Caco-2 (cell line): ENCODE measurements at regions not wholly inside any gene's neighbourhood (a gene's known extent, or its start where the extent isn't known, plus 50 kb on each side); places are given as distances from the start of the nearest gene placed in this dataset.

ENCODE experiments used
- BruUV-seq: library from RNA; stranded (reverse); fragments of 400-500 nt; replicated peaks from 2 replicates; lab custom pipeline; 2021; lab: Mats Ljungman, UMichigan
- CTCF ChIA-PET: fragments of 300-600 bp; sonication (Branson Sonifier 250); formaldehyde crosslinking; loops from one replicate; lab custom pipeline; 2022; ENCODE audit warnings: antibody characterized with exemption; lab: Charles Lee
- POLR2A ChIA-PET: fragments of 300-600 bp; sonication (Branson Sonifier 250); formaldehyde crosslinking; loops from one replicate; lab custom pipeline; 2022; ENCODE audit warnings: antibody characterized with exemption; lab: Charles Lee
- DNase-seq, 2 experiments: peaks; one replicate each; pipeline versions ENCODE4 v3.0.0 to v3.0.0-alpha.2; 2020 to 2022
- H3K27me3 ChIP-seq: replicated peaks from 2 replicates; pipeline ENCODE4 v1.6.0; 2011; ENCODE audit warnings: low read length; ENCODE audit not compliant: control insufficient read depth, insufficient read depth
- H3K36me3 ChIP-seq: 2 replicates; pipeline ENCODE4 v1.5.1; 2011; ENCODE audit warnings: low read length; ENCODE audit not compliant: control insufficient read depth, insufficient read depth
- H3K4me1 ChIP-seq: fragments of 250-450 bp; sonication (Bioruptor Pico); 2 replicates; pipeline ENCODE4 v1.5.1; 2020; ENCODE audit warnings: mild to moderate bottlenecking
- H3K4me3 ChIP-seq: 2 replicates; pipeline ENCODE4 v1.5.1; 2011; ENCODE audit warnings: low read depth, mild to moderate bottlenecking, control low read depth, low read length
- H3K9me3 ChIP-seq: fragments of 250-450 bp; sonication (Bioruptor Pico); 2 replicates; pipeline ENCODE4 v1.5.1; 2020; ENCODE audit warnings: mild to moderate bottlenecking, moderate library complexity
- H3K27ac Mint-ChIP-seq: one replicate; pipeline ENCODE4 v1.8.0; 2022; ENCODE audit warnings: mixed read lengths; ENCODE audit not compliant: unreplicated experiment
- H3K27me3 Mint-ChIP-seq: one replicate; pipeline ENCODE4 v1.8.0; 2022; ENCODE audit warnings: mixed read lengths; ENCODE audit not compliant: insufficient read depth, unreplicated experiment
- H3K36me3 Mint-ChIP-seq: one replicate; pipeline ENCODE4 v1.8.0; 2022; ENCODE audit warnings: mild to moderate bottlenecking, mixed read lengths; ENCODE audit not compliant: insufficient read depth, unreplicated experiment
- H3K4me1 Mint-ChIP-seq: one replicate; pipeline ENCODE4 v1.8.0; 2022; ENCODE audit warnings: low read depth, mixed read lengths; ENCODE audit not compliant: unreplicated experiment
- H3K4me3 Mint-ChIP-seq: one replicate; pipeline ENCODE4 v1.8.0; 2022; ENCODE audit warnings: mild to moderate bottlenecking, moderate library complexity, mixed read lengths; ENCODE audit not compliant: unreplicated experiment
- H3K9me3 Mint-ChIP-seq: one replicate; pipeline ENCODE4 v1.8.0; 2022; ENCODE audit warnings: mixed read lengths; ENCODE audit not compliant: unreplicated experiment
- intact Hi-C: fragments of 100-400 bp; cut with micrococcal nuclease; formaldehyde crosslinking; loops from one replicate; pipeline ENCODE4 v1.10.0; 2022; ENCODE audit not compliant: unreplicated experiment
- TF ChIP-seq, protein P1 (sequence below), 2 experiments: fragments of 200-600 bp in 1 of 2; IDR thresholded peaks; 1 replicate in 1 of 2; 2 replicates in 1 of 2; pipeline versions ENCODE4 v1.5.1 to v1.8.0; 2011 to 2022; ENCODE audit warnings: antibody characterized with exemption in 1 of 2, control low read depth in 1 of 2, inconsistent platforms in 1 of 2, low read depth in 1 of 2, low read length in 1 of 2, mild to moderate bottlenecking in 1 of 2, moderate library complexity in 1 of 2; ENCODE audit not compliant: insufficient read depth in 1 of 2, severe bottlenecking in 1 of 2, unreplicated experiment in 1 of 2

GRCh38 chr5:92023555-92023954 lies 640.4 kb upstream of the ARRDC3 start:
- H3K4me3 ChIP-seq = no peak overlapping the region
- TF ChIP-seq, protein P1, sequence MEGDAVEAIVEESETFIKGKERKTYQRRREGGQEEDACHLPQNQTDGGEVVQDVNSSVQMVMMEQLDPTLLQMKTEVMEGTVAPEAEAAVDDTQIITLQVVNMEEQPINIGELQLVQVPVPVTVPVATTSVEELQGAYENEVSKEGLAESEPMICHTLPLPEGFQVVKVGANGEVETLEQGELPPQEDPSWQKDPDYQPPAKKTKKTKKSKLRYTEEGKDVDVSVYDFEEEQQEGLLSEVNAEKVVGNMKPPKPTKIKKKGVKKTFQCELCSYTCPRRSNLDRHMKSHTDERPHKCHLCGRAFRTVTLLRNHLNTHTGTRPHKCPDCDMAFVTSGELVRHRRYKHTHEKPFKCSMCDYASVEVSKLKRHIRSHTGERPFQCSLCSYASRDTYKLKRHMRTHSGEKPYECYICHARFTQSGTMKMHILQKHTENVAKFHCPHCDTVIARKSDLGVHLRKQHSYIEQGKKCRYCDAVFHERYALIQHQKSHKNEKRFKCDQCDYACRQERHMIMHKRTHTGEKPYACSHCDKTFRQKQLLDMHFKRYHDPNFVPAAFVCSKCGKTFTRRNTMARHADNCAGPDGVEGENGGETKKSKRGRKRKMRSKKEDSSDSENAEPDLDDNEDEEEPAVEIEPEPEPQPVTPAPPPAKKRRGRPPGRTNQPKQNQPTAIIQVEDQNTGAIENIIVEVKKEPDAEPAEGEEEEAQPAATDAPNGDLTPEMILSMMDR (IDR thresholded peaks at IDR 0.05; ENCODE audit: insufficient read depth in 1 of 2, low read depth in 1 of 2, low read length in 1 of 2, severe bottlenecking in 1 of 2, unreplicated experiment in 1 of 2) = no peak
- DNase-seq = no peak

DNA sequence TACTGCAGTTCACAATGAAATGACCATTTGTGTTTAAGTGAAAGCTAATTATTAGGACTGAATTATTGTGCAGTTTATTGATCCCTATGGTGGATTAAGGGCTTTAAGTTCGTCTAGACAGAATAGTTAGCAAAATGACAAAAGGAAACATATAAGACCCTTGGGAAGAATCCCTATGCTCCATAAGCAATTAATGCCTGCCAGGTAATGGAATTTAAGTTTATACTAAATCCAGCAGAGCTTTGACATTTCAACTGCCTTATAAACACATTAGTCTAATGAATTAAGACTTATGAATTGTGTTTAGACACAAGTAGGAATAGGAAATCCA lies 640.0 kb upstream of the ARRDC3 start:
- DNase-seq = no peak
- H3K4me1 Mint-ChIP-seq = no peaks in the 10 kb centered on the region
- no peak overlapping the region for H3K27ac Mint-ChIP-seq
- ChIA-PET POLR2A (no interaction called here), CTCF (no interaction called here)
- no peaks in the 10 kb centered on the region for H3K9me3 Mint-ChIP-seq
- H3K36me3 ChIP-seq = no peaks in the 10 kb centered on the region
- H3K27me3 ChIP-seq = no peaks in the 10 kb centered on the region
- intact Hi-C loops = no loop called here
- H3K4me1 ChIP-seq = no peaks in the 10 kb centered on the region
- 0 out of 2 replicates have a peak, but pooled peaks cover 2% of the 10 kb centered on the region for H3K9me3 ChIP-seq
- no peak overlapping the region for H3K4me3 Mint-ChIP-seq
- BruUV-seq = no TSS peak
- TF ChIP-seq, protein P1 (IDR thresholded peaks at IDR 0.05; ENCODE audit: insufficient read depth in 1 of 2, low read depth in 1 of 2, low read length in 1 of 2, severe bottlenecking in 1 of 2, unreplicated experiment in 1 of 2) = no peak
- no peaks in the 10 kb centered on the region for H3K27me3 Mint-ChIP-seq
- H3K36me3 Mint-ChIP-seq = no peaks in the 10 kb centered on the region
- no peak overlapping the region for H3K4me3 ChIP-seq

More at GRCh38 chr5:92023555-92023954, 640.4 kb upstream of the ARRDC3 start:
- Mint-ChIP-seq H3K27ac (no peak overlapping the region), H3K4me1 (no peaks in the 10 kb centered on the region), H3K9me3 (no peaks in the 10 kb centered on the region), H3K4me3 (no peak overlapping the region), H3K27me3 (no peaks in the 10 kb centered on the region), H3K36me3 (no peaks in the 10 kb centered on the region)
- Histone ChIP-seq H3K36me3 (no peaks in the 10 kb centered on the region), H3K9me3 (0 out of 2 replicates have a peak, but pooled peaks cover 2% of the 10 kb centered on the region), H3K27me3 (no peaks in the 10 kb centered on the region), H3K4me1 (no peaks in the 10 kb centered on the region)
- BruUV-seq = no TSS peak
- CTCF ChIA-PET = no interaction called here
- intact Hi-C loops = no loop called here
- POLR2A ChIA-PET = no interaction called here

DNA sequence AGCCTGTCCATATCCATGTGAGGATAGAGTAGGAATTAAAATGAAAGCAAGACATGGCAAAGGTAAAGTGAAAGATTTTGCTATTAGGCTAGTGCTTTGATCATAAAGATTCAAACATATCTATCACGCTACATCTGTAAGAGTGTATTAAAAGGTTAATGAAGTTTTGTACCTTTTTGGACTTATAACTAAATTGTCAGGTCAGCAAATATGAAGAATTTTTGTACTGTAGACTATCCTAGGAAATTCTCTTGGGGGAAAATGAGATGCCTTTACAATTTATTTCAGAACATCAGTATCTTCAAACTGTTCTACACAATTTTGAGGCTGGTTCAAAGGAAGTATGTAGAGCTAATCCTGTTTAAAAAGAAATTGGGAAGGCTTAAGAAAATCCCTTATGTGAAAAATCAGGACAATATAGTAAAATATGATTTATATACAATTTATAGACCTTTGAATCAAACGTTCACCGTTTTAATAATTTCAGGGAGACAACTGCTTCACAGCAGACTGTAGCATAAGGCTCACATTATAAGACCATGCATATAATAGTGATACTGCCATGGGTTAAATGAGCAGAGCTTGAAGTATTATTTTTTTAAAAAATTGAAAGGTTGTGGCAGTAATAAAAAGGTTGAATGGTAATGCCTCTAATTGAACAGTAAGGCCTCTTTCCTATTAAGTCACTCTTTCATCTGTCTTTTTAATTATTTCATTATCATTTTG lies 639.5 kb upstream of the ARRDC3 start:
- intact Hi-C loops = no loop called here
- no TSS peak for BruUV-seq
- H3K27ac Mint-ChIP-seq = no peak overlapping the region

More for the DNA sequence above, 639.5 kb upstream of the ARRDC3 start:
- ChIA-PET POLR2A (no interaction called here), CTCF (no interaction called here)
- Mint-ChIP-seq H3K4me1 (no peaks in the 10 kb centered on the region), H3K27me3 (no peaks in the 10 kb centered on the region), H3K4me3 (no peak overlapping the region), H3K9me3 (no peaks in the 10 kb centered on the region), H3K36me3 (no peaks in the 10 kb centered on the region)
- Histone ChIP-seq H3K9me3 (0 out of 2 replicates have a peak, but pooled peaks cover 2% of the 10 kb centered on the region), H3K4me3 (no peak overlapping the region), H3K36me3 (no peaks in the 10 kb centered on the region), H3K4me1 (no peaks in the 10 kb centered on the region), H3K27me3 (no peaks in the 10 kb centered on the region)
- DNase-seq = no peak
- TF ChIP-seq, protein P1 (IDR thresholded peaks at IDR 0.05; ENCODE audit: insufficient read depth in 1 of 2, low read depth in 1 of 2, low read length in 1 of 2, severe bottlenecking in 1 of 2, unreplicated experiment in 1 of 2) = no peak
